ENCODE measurements at regions not wholly inside any gene's neighbourhood (a gene's known extent, or its start where the extent isn't known, plus 50 kb on each side); places are given as distances from the start of the nearest gene placed in this dataset.
A peak's percentile ranks its signal among the peaks of the same experiment; 100 is the strongest.

GRCh38 chr3:177596816-177597271, 399.6 kb upstream of the TBL1XR1 start:
- Mint-ChIP-seq H3K4me1 (ENCODE audit: insufficient read depth, unreplicated experiment) (peaks cover 61% of the 10 kb centered on the region), H3K27me3 (ENCODE audit: insufficient read depth, unreplicated experiment) (no peaks in the 10 kb centered on the region), H3K27ac (ENCODE audit: low read depth, unreplicated experiment) (peak overlapping the region; percentile 93), H3K9me3 (ENCODE audit: unreplicated experiment) (no peaks in the 10 kb centered on the region), H3K36me3 (ENCODE audit: insufficient read depth, unreplicated experiment) (no peaks in the 10 kb centered on the region), H3K4me3 (ENCODE audit: unreplicated experiment) (no peak overlapping the region)
- POLR2A ChIA-PET: interaction anchor here (0.6 to 2.8 kb wide), 20 partner anchors 8 to 544 kb away, joined by 3 to 14 read pairs (median 4); no protein-coding TSS in a partner anchor
- CTCF ChIA-PET: interaction anchor here (1.0 to 2.2 kb wide), 2 partner anchors 20 to 149 kb away, joined by 4 to 7 read pairs; no protein-coding TSS in a partner anchor
- intact Hi-C loops (cut with micrococcal nuclease): loop anchor here (10.0 kb wide), 4 partner anchors 122 to 728 kb away; no protein-coding TSS in a partner anchor
- no TSS peak for BruUV-seq (replicated peaks)
- DNase-seq (ENCODE audit: unreplicated experiment): peak; percentile 92
- TF ChIP-seq CTCF (IDR thresholded peaks at IDR 0.05; ENCODE audit: unreplicated experiment): no peak

- ChIA-PET CTCF (interaction anchor here (0.7 to 1.0 kb wide), 2 partner anchors 19 to 235 kb away, joined by 4 to 7 read pairs; no protein-coding TSS in a partner anchor), POLR2A (interaction anchor here (0.7 to 2.8 kb wide), 19 partner anchors 9 to 639 kb away, joined by 3 to 14 read pairs (median 4); no protein-coding TSS in a partner anchor)
- H3K27ac Mint-ChIP-seq (ENCODE audit: low read depth, unreplicated experiment): peak overlapping the region; percentile 93
- DNase-seq (ENCODE audit: unreplicated experiment): peak; percentile 94
- BruUV-seq (replicated peaks): no TSS peak
- no peak for TF ChIP-seq CTCF (IDR thresholded peaks at IDR 0.05; ENCODE audit: unreplicated experiment)
- H3K36me3 Mint-ChIP-seq (ENCODE audit: insufficient read depth, unreplicated experiment): no peaks in the 10 kb centered on the region
- no peaks in the 10 kb centered on the region for H3K9me3 Mint-ChIP-seq (ENCODE audit: unreplicated experiment)
- intact Hi-C loops (cut with micrococcal nuclease): loop anchor here (10.0 kb wide), 4 partner anchors 123 to 727 kb away; no protein-coding TSS in a partner anchor
- H3K4me1 Mint-ChIP-seq (ENCODE audit: insufficient read depth, unreplicated experiment): peaks cover 61% of the 10 kb centered on the region
- no peaks in the 10 kb centered on the region for H3K27me3 Mint-ChIP-seq (ENCODE audit: insufficient read depth, unreplicated experiment)
- H3K4me3 Mint-ChIP-seq (ENCODE audit: unreplicated experiment): no peak overlapping the region
These were observed 400.2 kb upstream of the TBL1XR1 start for GRCh38 chr3:177597311-177598096.

- peak overlapping the region; percentile 93 for H3K27ac Mint-ChIP-seq (ENCODE audit: low read depth, unreplicated experiment)
- DNase-seq (ENCODE audit: unreplicated experiment): peak; percentile 18
- no peaks in the 10 kb centered on the region for H3K27me3 Mint-ChIP-seq (ENCODE audit: insufficient read depth, unreplicated experiment)
- no peak for TF ChIP-seq CTCF (IDR thresholded peaks at IDR 0.05; ENCODE audit: unreplicated experiment)
- intact Hi-C loops (cut with micrococcal nuclease): loop anchor here (10.0 kb wide), 4 partner anchors 123 to 727 kb away; no protein-coding TSS in a partner anchor
- POLR2A ChIA-PET: interaction anchor here (0.6 to 2.8 kb wide), 17 partner anchors 9 to 638 kb away, joined by 3 to 14 read pairs (median 4); no protein-coding TSS in a partner anchor
- peaks cover 64% of the 10 kb centered on the region for H3K4me1 Mint-ChIP-seq (ENCODE audit: insufficient read depth, unreplicated experiment)
- no peaks in the 10 kb centered on the region for H3K36me3 Mint-ChIP-seq (ENCODE audit: insufficient read depth, unreplicated experiment)
- no peak overlapping the region for H3K4me3 Mint-ChIP-seq (ENCODE audit: unreplicated experiment)
- CTCF ChIA-PET: interaction anchor here (0.6 to 0.7 kb wide), 2 partner anchors 234 to 350 kb away, joined by 3 to 7 read pairs; no protein-coding TSS in a partner anchor
- no peaks in the 10 kb centered on the region for H3K9me3 Mint-ChIP-seq (ENCODE audit: unreplicated experiment)
- BruUV-seq (replicated peaks): no TSS peak
These were observed 401.0 kb upstream of the TBL1XR1 start for GRCh38 chr3:177598097-177598833.
